GM12878 (cell line): ENCODE measurements at regions not wholly inside any gene's neighbourhood (a gene's known extent, or its start where the extent isn't known, plus 50 kb on each side); places are given as distances from the start of the nearest gene placed in this dataset.

ENCODE experiments used
- ATAC-seq: fragments of 200-7000 bp; cut with Tn5 transposase; 3 replicates; pipeline ENCODE4 v1.9.1; 2020; ENCODE audit warnings: mild to moderate bottlenecking, moderate library complexity
- BruUV-seq: library from RNA; stranded (reverse); fragments of 400-500 nt; replicated peaks from 2 replicates; lab custom pipeline; 2021; lab: Mats Ljungman, UMichigan
- CTCF ChIA-PET: fragments of 300-600 bp; sonication (Branson Sonifier 250); formaldehyde crosslinking; extraction: SDS; loops from one replicate; lab custom pipeline; 2021; ENCODE audit warnings: inconsistent platforms; lab: Yijun Ruan, JAX
- POLR2A ChIA-PET: fragments of 350-600 bp; formaldehyde crosslinking; extraction: SDS; loops from one replicate; lab custom pipeline; 2021; ENCODE audit warnings: inconsistent platforms; lab: Charles Lee
- RAD21 ChIA-PET: fragments of 300-600 bp; sonication (Branson Sonifier 250); formaldehyde crosslinking; loops from one replicate; lab custom pipeline; 2023; ENCODE audit warnings: antibody characterized with exemption; ENCODE audit not compliant: unreplicated experiment; lab: Charles Lee
- SMC1A ChIA-PET: fragments of 300-600 bp; sonication (Branson Sonifier 250); formaldehyde crosslinking; loops from one replicate; lab custom pipeline; 2023; ENCODE audit not compliant: unreplicated experiment, uncharacterized antibody; lab: Charles Lee
- DNase-seq: peaks from one replicate; pipeline ENCODE4 v3.0.0-alpha.2; 2011; ENCODE audit warnings: low read depth, low spot score
- FAIRE-seq: peaks from 3 replicates; lab custom pipeline; 2011; peaks lifted over from hg19 to GRCh38; lab: Jason Lieb, UNC
- H2AFZ ChIP-seq: 2 replicates; pipeline ENCODE4 v1.6.0; 2011; ENCODE audit warnings: low read depth, low read length, control low read depth; ENCODE audit not compliant: control insufficient read depth
- H3K27ac ChIP-seq: 2 replicates; pipeline ENCODE4 v1.5.1; 2011; ENCODE audit warnings: control low read depth; ENCODE audit not compliant: control insufficient read depth, insufficient read depth
- H3K27me3 ChIP-seq, 2 experiments: replicated peaks in 1 of 2; 2 replicates each; pipeline versions ENCODE4 v1.6.0 to v1.6.1; 2011; ENCODE audit warnings: low read length in 1 of 2; ENCODE audit not compliant: control insufficient read depth in 2 of 2, insufficient read depth in 2 of 2
- H3K36me3 ChIP-seq, 2 experiments: 2 replicates each; pipeline ENCODE4 v1.5.1; 2011; ENCODE audit warnings: low read length in 1 of 2; ENCODE audit not compliant: control insufficient read depth in 2 of 2, insufficient read depth in 2 of 2
- H3K4me1 ChIP-seq: 2 replicates; pipeline ENCODE4 v1.6.1; 2011; ENCODE audit warnings: mild to moderate bottlenecking, low read length, moderate library complexity, mixed read lengths; ENCODE audit not compliant: control insufficient read depth, insufficient read depth
- H3K4me2 ChIP-seq: 2 replicates; pipeline ENCODE4 v1.6.0; 2011; ENCODE audit warnings: control low read depth; ENCODE audit not compliant: control insufficient read depth, insufficient read depth
- H3K4me3 ChIP-seq: fragments of 200-600 bp; sonication (generic); 2 replicates; pipeline ENCODE4 v1.5.1; 2016
- H3K79me2 ChIP-seq: 2 replicates; pipeline ENCODE4 v1.6.0; 2011; ENCODE audit warnings: low read length; ENCODE audit not compliant: control insufficient read depth, insufficient read depth
- H3K9ac ChIP-seq: 2 replicates; pipeline ENCODE4 v1.8.0; 2011; ENCODE audit warnings: low read length, control low read depth, mixed read lengths; ENCODE audit not compliant: control insufficient read depth, insufficient read depth
- H3K9me3 ChIP-seq: replicated peaks from 3 replicates; pipeline ENCODE4 v1.5.1; 2011; ENCODE audit warnings: mild to moderate bottlenecking, low read length; ENCODE audit not compliant: control insufficient read depth, insufficient read depth
- H4K20me1 ChIP-seq: 2 replicates; pipeline ENCODE4 v1.6.0; 2011; ENCODE audit not compliant: control insufficient read depth, insufficient read depth
- ATF7 ChIP-seq: fragments of 450-650 bp; IDR thresholded peaks from 2 replicates; pipeline ENCODE4 v1.6.1; 2016; ENCODE audit warnings: low read depth, mild to moderate bottlenecking
- BMI1 ChIP-seq: fragments of 450-650 bp; IDR thresholded peaks from 2 replicates; pipeline ENCODE4 v1.6.1; 2016; ENCODE audit warnings: mild to moderate bottlenecking, moderate library complexity, borderline replicate concordance
- CEBPZ ChIP-seq: fragments of 150-350 bp; IDR thresholded peaks from 2 replicates; pipeline ENCODE4 v1.6.1; 2016; ENCODE audit warnings: low read depth, low read length
- CHD1 ChIP-seq: IDR thresholded peaks from 2 replicates; pipeline ENCODE4 v1.6.1; 2012; ENCODE audit warnings: low read depth, low read length, improper control_type of control experiment
- CHD4 ChIP-seq: fragments of 200-600 bp; sonication (generic); IDR thresholded peaks from 2 replicates; pipeline ENCODE4 v1.6.1; 2016; ENCODE audit warnings: mild to moderate bottlenecking
- CREM ChIP-seq: IDR thresholded peaks from 2 replicates; pipeline ENCODE4 v1.6.1; 2014; ENCODE audit warnings: antibody characterized with exemption, low read depth
- DPF2 ChIP-seq: fragments of 450-650 bp; IDR thresholded peaks from 2 replicates; pipeline ENCODE4 v1.6.1; 2017; ENCODE audit warnings: mild to moderate bottlenecking
- LARP7 ChIP-seq: fragments of 450-650 bp; IDR thresholded peaks from 2 replicates; pipeline ENCODE4 v1.6.1; 2017; ENCODE audit warnings: mild to moderate bottlenecking
- RCOR1 ChIP-seq: conservative IDR thresholded peaks from 2 replicates; pipeline ENCODE4 v1.6.1; 2012; ENCODE audit warnings: low read depth, low read length, improper control_type of control experiment
- RUNX3 ChIP-seq: IDR thresholded peaks from 2 replicates; pipeline ENCODE4 v1.6.1; 2012; ENCODE audit warnings: low read length, inconsistent platforms
- SP1 ChIP-seq: IDR thresholded peaks from one replicate; pipeline ENCODE4 v1.6.1; 2011; ENCODE audit warnings: low read depth, low read length
- YY1 ChIP-seq: IDR thresholded peaks from 2 replicates; pipeline ENCODE4 v1.6.1; 2011; ENCODE audit warnings: low read depth, mild to moderate bottlenecking, low read length
- ZNF384 ChIP-seq: IDR thresholded peaks from 2 replicates; pipeline ENCODE4 v1.6.1; 2012; ENCODE audit warnings: low read depth, mild to moderate bottlenecking, low read length, improper control_type of control experiment, borderline replicate concordance
- WGBS: methylation state at CpG from one replicate; pipeline ENCODE4 v1.1.6; 2016; ENCODE audit warnings: low lambda C conversion rate; ENCODE audit not compliant: insufficient replicate concordance, insufficient coverage; ENCODE audit errors: missing lambda C conversion rate; 5-methylcytosine and 5-hydroxymethylcytosine counted together
- in situ Hi-C: fragments of 300-500 bp; cut with MboI; formaldehyde crosslinking; loops from 9 replicates; pipeline ENCODE4 v1.14.3; 2018; ENCODE audit warnings: mixed read lengths
- intact Hi-C: fragments of 100-400 bp; cut with micrococcal nuclease; formaldehyde crosslinking; loops from one replicate; pipeline ENCODE4 v1.14.2; 2022; ENCODE audit not compliant: unreplicated experiment

DNA sequence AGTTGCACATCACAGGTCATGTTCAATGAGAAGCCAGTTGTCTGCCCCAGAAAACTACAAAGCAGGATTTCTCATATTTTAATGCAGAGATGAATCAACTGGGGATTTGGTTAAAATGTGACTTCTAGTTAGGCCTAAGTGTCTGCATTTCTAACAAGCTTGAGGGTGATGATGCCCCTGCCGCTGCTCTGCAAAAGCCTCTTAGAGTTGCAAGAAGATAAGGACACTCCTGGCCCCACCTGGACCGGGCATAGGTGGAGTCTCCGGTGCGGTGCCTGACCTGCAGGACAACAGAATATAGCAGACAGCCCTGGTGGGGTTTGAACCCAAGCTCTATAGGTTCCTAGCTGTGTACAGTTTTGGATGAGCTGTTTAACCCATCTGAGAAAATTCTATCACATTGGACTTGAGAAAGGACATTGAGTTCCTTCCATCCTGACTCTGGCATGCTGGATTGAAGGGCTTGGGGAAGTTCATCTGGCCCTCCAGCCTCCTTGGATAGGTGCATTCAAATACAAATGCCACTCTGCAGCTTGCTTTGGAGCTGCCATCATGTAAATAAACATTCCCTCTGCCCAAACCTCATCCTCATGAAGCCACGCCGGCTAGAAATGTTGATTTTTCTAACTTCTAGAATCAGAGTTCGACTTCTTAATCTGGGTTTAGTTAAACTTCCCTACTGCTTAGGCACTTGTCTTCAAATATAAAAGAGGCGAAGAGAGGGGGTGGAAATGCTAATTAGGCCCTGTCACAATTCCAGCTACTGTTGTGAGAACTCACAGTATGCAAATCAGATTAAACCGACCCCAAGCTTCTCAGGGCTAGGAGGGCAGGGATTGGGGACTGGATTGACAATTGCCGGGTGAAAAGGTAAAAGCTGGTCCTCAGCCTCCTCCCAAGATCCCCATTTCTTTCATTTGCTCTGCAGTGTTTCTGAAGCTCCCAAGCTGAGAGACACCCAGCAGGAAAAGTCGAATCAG is 1225.6 kb downstream of the VRK1 start:
- 27% methylated on average over 11 of the region's 11 CpGs for whole genome bisulfite sequencing
- FAIRE-seq (no peak), ATAC-seq (no peak), DNase-seq (no peak)
- Histone ChIP-seq H3K27ac (no peak overlapping the region), H4K20me1 (no peaks in the 10 kb centered on the region), H3K9me3 (no peaks in the 10 kb centered on the region; the same call in 2 of the 3 replicates), H3K4me3 (no peak overlapping the region), H3K4me1 (no peaks in the 10 kb centered on the region), H2AFZ (no peak overlapping the region), H3K36me3 (no peaks in the 10 kb centered on the region), H3K79me2 (no peaks in the 10 kb centered on the region), H3K4me2 (no peak overlapping the region), H3K9ac (no peak overlapping the region), H3K27me3 (no peaks in the 10 kb centered on the region)
- SMC1A ChIA-PET = interaction anchor here (0.9 to 1.3 kb wide), 3 partner anchors 11 to 46 kb away, joined by 3 to 5 read pairs (median 4); no protein-coding TSS in a partner anchor
- POLR2A ChIA-PET = interaction anchor here (0.5 kb wide), 1 partner anchor 294 kb away, joined by 3 read pairs; no protein-coding TSS in a partner anchor
- TF ChIP-seq CREM (no peak), CHD1 (no peak), SP1 (no peak), ZNF384 (no peak)
- CTCF ChIA-PET = interaction anchor here (1.7 kb wide), 1 partner anchor 93 kb away, joined by 4 read pairs; no protein-coding TSS in a partner anchor
- in situ Hi-C loops = no loop called here
- intact Hi-C loops = no loop called here
- RAD21 ChIA-PET = interaction anchor here (1.4 kb wide), 1 partner anchor 12 kb away, joined by 3 read pairs; no protein-coding TSS in a partner anchor
- no TSS peak for BruUV-seq

GRCh38 chr14:98028162-98028561 is 1231.0 kb downstream of the VRK1 start:
- Histone ChIP-seq H3K27ac (no peak overlapping the region), H3K4me2 (no peak overlapping the region), H3K79me2 (no peaks in the 10 kb centered on the region), H3K4me3 (no peak overlapping the region), H3K4me1 (no peaks in the 10 kb centered on the region), H3K9ac (no peak overlapping the region), H3K36me3 (no peaks in the 10 kb centered on the region), H4K20me1 (no peaks in the 10 kb centered on the region), H3K9me3 (no peaks in the 10 kb centered on the region; the same call in 2 of the 3 replicates), H3K27me3 (no peaks in the 10 kb centered on the region), H2AFZ (no peak overlapping the region)
- ATAC-seq (no peak), DNase-seq (no peak), FAIRE-seq (no peak)
- ChIA-PET POLR2A (no interaction called here), RAD21 (no interaction called here), CTCF (no interaction called here), SMC1A (no interaction called here)
- no TSS peak for BruUV-seq
- 38% methylated on average over 6 of the region's 6 CpGs for WGBS
- in situ Hi-C loops = no loop called here
- intact Hi-C loops = no loop called here
- no peak for TF ChIP-seq RUNX3
- no peak for TF ChIP-seq ZNF384
- no peak for TF ChIP-seq DPF2
- no peak for TF ChIP-seq CHD4
- TF ChIP-seq BMI1 = no peak
- no peak for TF ChIP-seq YY1
- no peak for TF ChIP-seq CEBPZ
- TF ChIP-seq LARP7 = no peak
- no peak for TF ChIP-seq ATF7
- TF ChIP-seq RCOR1 = no peak
